SK-N-SH treated with all-trans-retinoic acid at 6 μM for 48 hours (cell line): ENCODE measurements at regions not wholly inside any gene's neighbourhood (a gene's known extent, or its start where the extent isn't known, plus 50 kb on each side); places are given as distances from the start of the nearest gene placed in this dataset.
A peak's percentile ranks its signal among the peaks of the same experiment; 100 is the strongest.

Experiments used
- ATAC-seq: fragments of 200-7000 bp; cut with Tn5 transposase; 3 replicates; pipeline ENCODE4 v1.9.1; 2020; ENCODE audit warnings: mild to moderate bottlenecking, moderate library complexity
- BACH2 ChIP-seq: fragments of 250-450 bp; sonication (Bioruptor Pico); IDR thresholded peaks from 2 replicates; pipeline ENCODE4 v1.9.0; 2021; ENCODE audit warnings: mild to moderate bottlenecking, borderline replicate concordance
- CSDC2 ChIP-seq: fragments of 250-450 bp; sonication (Bioruptor Pico); IDR thresholded peaks from 2 replicates; pipeline ENCODE4 v1.5.0; 2020; ENCODE audit warnings: mild to moderate bottlenecking, moderate library complexity
- GLIS3 ChIP-seq: fragments of 250-450 bp; sonication (Bioruptor Pico); IDR thresholded peaks from 2 replicates; pipeline ENCODE4 v1.5.0; 2020; ENCODE audit warnings: mild to moderate bottlenecking, moderate library complexity
- ISL1 ChIP-seq: fragments of 250-450 bp; sonication (Bioruptor Pico); IDR thresholded peaks from 2 replicates; pipeline ENCODE4 v2.1.2; 2022; ENCODE audit warnings: mild to moderate bottlenecking, moderate library complexity
- POU6F1 ChIP-seq: fragments of 250-450 bp; sonication (Bioruptor Pico); IDR thresholded peaks from 2 replicates; pipeline ENCODE4 v1.8.0; 2021; ENCODE audit warnings: low read depth, mild to moderate bottlenecking, moderate library complexity, borderline replicate concordance
- PPARA ChIP-seq: fragments of 250-450 bp; sonication (Bioruptor Pico); IDR thresholded peaks from 2 replicates; pipeline ENCODE4 v1.5.0; 2020; ENCODE audit warnings: mild to moderate bottlenecking, borderline replicate concordance
- RARB ChIP-seq: fragments of 250-450 bp; sonication (Bioruptor Pico); IDR thresholded peaks from 2 replicates; pipeline ENCODE4 v1.8.0; 2021; ENCODE audit warnings: mild to moderate bottlenecking, moderate library complexity
- SNAI2 ChIP-seq: fragments of 250-450 bp; sonication (Bioruptor Pico); IDR thresholded peaks from 2 replicates; pipeline ENCODE4 v1.5.0; 2020; ENCODE audit warnings: mild to moderate bottlenecking, moderate library complexity
- TCF4 ChIP-seq: fragments of 250-450 bp; sonication (Bioruptor Pico); IDR thresholded peaks from 2 replicates; pipeline ENCODE4 v1.8.0; 2021; ENCODE audit warnings: mild to moderate bottlenecking, moderate library complexity, borderline replicate concordance
- TOX ChIP-seq: fragments of 250-450 bp; sonication (Bioruptor Pico); IDR thresholded peaks from 2 replicates; pipeline ENCODE4 v1.8.0; 2021; ENCODE audit warnings: mild to moderate bottlenecking, moderate library complexity, borderline replicate concordance
- TSHZ2 ChIP-seq: fragments of 250-450 bp; sonication (Bioruptor Pico); IDR thresholded peaks from 2 replicates; pipeline ENCODE4 v1.5.0; 2020; ENCODE audit warnings: mild to moderate bottlenecking, moderate library complexity
- ZC3H10 ChIP-seq: fragments of 250-450 bp; sonication (Bioruptor Pico); IDR thresholded peaks from 2 replicates; pipeline ENCODE4 v1.5.1; 2021; ENCODE audit warnings: mild to moderate bottlenecking, moderate library complexity
- ZFP3 ChIP-seq: fragments of 250-450 bp; sonication (Bioruptor Pico); IDR thresholded peaks from 2 replicates; pipeline ENCODE4 v1.5.0; 2020; ENCODE audit warnings: mild to moderate bottlenecking, moderate library complexity
- ZNF565 ChIP-seq: fragments of 450-650 bp; formaldehyde crosslinking; conservative IDR thresholded peaks from 2 replicates; pipeline ENCODE4 v1.5.0; 2020; ENCODE audit warnings: low read depth, mild to moderate bottlenecking, moderate library complexity
- ZNF70 ChIP-seq: fragments of 450-650 bp; formaldehyde crosslinking; IDR thresholded peaks from 2 replicates; pipeline ENCODE4 v1.5.0; 2020; ENCODE audit warnings: mild to moderate bottlenecking, moderate library complexity
- ZNF8 ChIP-seq: fragments of 450-650 bp; formaldehyde crosslinking; IDR thresholded peaks from 2 replicates; pipeline ENCODE4 v1.5.0; 2020; ENCODE audit warnings: mild to moderate bottlenecking, moderate library complexity
- TF ChIP-seq, protein P1 (sequence below): fragments of 250-450 bp; sonication (Bioruptor Pico); IDR thresholded peaks from 2 replicates; pipeline ENCODE4 v1.8.0; 2020; ENCODE audit warnings: mild to moderate bottlenecking, moderate library complexity, borderline replicate concordance
- TF ChIP-seq, protein P2 (sequence below): fragments of 250-450 bp; sonication (Bioruptor Pico); IDR thresholded peaks from 2 replicates; pipeline ENCODE4 v1.5.1; 2021; ENCODE audit warnings: mild to moderate bottlenecking, moderate library complexity
- TF ChIP-seq, protein P3 (sequence below): fragments of 250-450 bp; sonication (Bioruptor Pico); IDR thresholded peaks from 2 replicates; pipeline ENCODE4 v1.5.1; 2020; ENCODE audit warnings: low read depth, mild to moderate bottlenecking, moderate library complexity

GRCh38 chr1:170866646-170867045, 68.7 kb upstream of the MROH9 start:
- no peak for ATAC-seq
- TF ChIP-seq ZNF70 (CRISPR knock-in tag) (no peak), GLIS3 (CRISPR knock-in tag) (no peak), ZNF565 (CRISPR knock-in tag) (no peak), SNAI2 (CRISPR knock-in tag) (no peak), TCF4 (no peak), PPARA (no peak), RARB (no peak)
- TF ChIP-seq, protein P1, sequence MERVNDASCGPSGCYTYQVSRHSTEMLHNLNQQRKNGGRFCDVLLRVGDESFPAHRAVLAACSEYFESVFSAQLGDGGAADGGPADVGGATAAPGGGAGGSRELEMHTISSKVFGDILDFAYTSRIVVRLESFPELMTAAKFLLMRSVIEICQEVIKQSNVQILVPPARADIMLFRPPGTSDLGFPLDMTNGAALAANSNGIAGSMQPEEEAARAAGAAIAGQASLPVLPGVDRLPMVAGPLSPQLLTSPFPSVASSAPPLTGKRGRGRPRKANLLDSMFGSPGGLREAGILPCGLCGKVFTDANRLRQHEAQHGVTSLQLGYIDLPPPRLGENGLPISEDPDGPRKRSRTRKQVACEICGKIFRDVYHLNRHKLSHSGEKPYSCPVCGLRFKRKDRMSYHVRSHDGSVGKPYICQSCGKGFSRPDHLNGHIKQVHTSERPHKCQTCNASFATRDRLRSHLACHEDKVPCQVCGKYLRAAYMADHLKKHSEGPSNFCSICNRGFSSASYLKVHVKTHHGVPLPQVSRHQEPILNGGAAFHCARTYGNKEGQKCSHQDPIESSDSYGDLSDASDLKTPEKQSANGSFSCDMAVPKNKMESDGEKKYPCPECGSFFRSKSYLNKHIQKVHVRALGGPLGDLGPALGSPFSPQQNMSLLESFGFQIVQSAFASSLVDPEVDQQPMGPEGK, result no peak

GRCh38 chr1:170871868-170872267, 63.5 kb upstream of the MROH9 start:
- ATAC-seq, result peak; percentile 30
- TF ChIP-seq, protein P2, sequence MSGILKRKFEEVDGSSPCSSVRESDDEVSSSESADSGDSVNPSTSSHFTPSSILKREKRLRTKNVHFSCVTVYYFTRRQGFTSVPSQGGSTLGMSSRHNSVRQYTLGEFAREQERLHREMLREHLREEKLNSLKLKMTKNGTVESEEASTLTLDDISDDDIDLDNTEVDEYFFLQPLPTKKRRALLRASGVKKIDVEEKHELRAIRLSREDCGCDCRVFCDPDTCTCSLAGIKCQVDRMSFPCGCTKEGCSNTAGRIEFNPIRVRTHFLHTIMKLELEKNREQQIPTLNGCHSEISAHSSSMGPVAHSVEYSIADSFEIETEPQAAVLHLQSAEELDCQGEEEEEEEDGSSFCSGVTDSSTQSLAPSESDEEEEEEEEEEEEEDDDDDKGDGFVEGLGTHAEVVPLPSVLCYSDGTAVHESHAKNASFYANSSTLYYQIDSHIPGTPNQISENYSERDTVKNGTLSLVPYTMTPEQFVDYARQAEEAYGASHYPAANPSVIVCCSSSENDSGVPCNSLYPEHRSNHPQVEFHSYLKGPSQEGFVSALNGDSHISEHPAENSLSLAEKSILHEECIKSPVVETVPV, result no peak
- TF ChIP-seq POU6F1 (no peak), ISL1 (CRISPR knock-in tag) (no peak), ZNF8 (CRISPR knock-in tag) (no peak), ZC3H10 (CRISPR knock-in tag) (no peak), TSHZ2 (CRISPR knock-in tag) (no peak), GLIS3 (CRISPR knock-in tag) (no peak), ZFP3 (CRISPR knock-in tag) (no peak), BACH2 (CRISPR knock-in tag) (no peak), ZNF70 (CRISPR knock-in tag) (no peak), CSDC2 (CRISPR knock-in tag) (no peak), TCF4 (no peak)
- TF ChIP-seq, all 23 proteins: peak for 0

DNA sequence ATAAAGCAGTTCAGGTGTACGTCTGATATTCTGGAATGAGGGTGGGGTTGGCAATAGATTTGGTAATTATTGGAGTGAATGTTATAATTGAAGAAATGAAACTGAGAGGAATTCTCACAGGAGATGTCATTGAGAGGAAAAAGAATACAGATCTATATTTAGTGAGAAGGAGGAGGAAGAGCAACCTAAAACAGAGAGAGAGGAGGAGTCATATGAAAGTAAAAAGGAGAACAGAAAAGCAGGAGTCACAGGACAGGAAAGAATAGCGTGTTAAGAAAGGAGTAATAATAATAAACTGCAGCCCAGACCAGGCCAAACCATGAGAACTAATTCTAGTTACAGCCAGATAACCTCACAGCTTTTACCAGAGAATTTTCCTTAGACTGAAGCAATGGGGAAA, 62.7 kb upstream of the MROH9 start:
- TF ChIP-seq, protein P1, result no peak
- TF ChIP-seq ZNF565 (CRISPR knock-in tag), result no peak
- TF ChIP-seq GLIS3 (CRISPR knock-in tag), result no peak
- no peak for TF ChIP-seq ISL1 (CRISPR knock-in tag)
- TF ChIP-seq TOX (CRISPR knock-in tag), result no peak
- no peak for ATAC-seq

- TF ChIP-seq, protein P3, sequence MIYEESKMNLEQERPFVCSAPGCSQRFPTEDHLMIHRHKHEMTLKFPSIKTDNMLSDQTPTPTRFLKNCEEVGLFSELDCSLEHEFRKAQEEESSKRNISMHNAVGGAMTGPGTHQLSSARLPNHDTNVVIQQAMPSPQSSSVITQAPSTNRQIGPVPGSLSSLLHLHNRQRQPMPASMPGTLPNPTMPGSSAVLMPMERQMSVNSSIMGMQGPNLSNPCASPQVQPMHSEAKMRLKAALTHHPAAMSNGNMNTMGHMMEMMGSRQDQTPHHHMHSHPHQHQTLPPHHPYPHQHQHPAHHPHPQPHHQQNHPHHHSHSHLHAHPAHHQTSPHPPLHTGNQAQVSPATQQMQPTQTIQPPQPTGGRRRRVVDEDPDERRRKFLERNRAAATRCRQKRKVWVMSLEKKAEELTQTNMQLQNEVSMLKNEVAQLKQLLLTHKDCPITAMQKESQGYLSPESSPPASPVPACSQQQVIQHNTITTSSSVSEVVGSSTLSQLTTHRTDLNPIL (CRISPR knock-in tag), result no peak
- no peak for TF ChIP-seq TOX (CRISPR knock-in tag)
- TF ChIP-seq ZFP3 (CRISPR knock-in tag), result no peak
- no peak for TF ChIP-seq BACH2 (CRISPR knock-in tag)
- no peak for ATAC-seq
These were observed 60.7 kb upstream of the MROH9 start for GRCh38 chr1:170874671-170875070.
